NCI-H510A treated with DMSO at 0.1 percent for 48 hours (cell line): ENCODE measurements at regions not wholly inside any gene's neighbourhood (a gene's known extent, or its start where the extent isn't known, plus 50 kb on each side); places are given as distances from the start of the nearest gene placed in this dataset.
A peak's percentile ranks its signal among the peaks of the same experiment; 100 is the strongest.

Source experiments
- DNase-seq: peaks from one replicate; lab custom pipeline; 2025; lab: John Stamatoyannopoulos, UW

GRCh38 chr3:19717736-19718135, 216.3 kb downstream of the EFHB start:
- DNase-seq, result no peak

GRCh38 chr3:19711160-19711782, 222.7 kb downstream of the EFHB start:
- DNase-seq, result no peak

- DNase-seq, result no peak
Observed at GRCh38 chr3:19702416-19703078, 231.5 kb downstream of the EFHB start.

GRCh38 chr3:19688767-19689166, 245.2 kb downstream of the EFHB start:
- DNase-seq, result no peak

GRCh38 chr3:19668163-19668562, 265.9 kb downstream of the EFHB start:
- DNase-seq, result no peak

- DNase-seq, result no peak
Observed at GRCh38 chr3:19662486-19662885, 271.5 kb downstream of the EFHB start.

GRCh38 chr3:19652336-19652735, 281.7 kb downstream of the EFHB start:
- no peak for DNase-seq

GRCh38 chr3:19645093-19645492, 288.9 kb downstream of the EFHB start:
- DNase-seq, result no peak

GRCh38 chr3:19644405-19644804, 289.6 kb downstream of the EFHB start:
- DNase-seq, result peak; percentile 3

- no peak for DNase-seq
Observed at GRCh38 chr3:19641408-19641807, 292.6 kb downstream of the EFHB start.

GRCh38 chr3:19632099-19633074, 301.6 kb downstream of the EFHB start:
- DNase-seq, result no peak

GRCh38 chr3:19598870-19599269, 335.1 kb downstream of the EFHB start:
- DNase-seq, result no peak

- no peak for DNase-seq
Observed at GRCh38 chr3:19596408-19596807, 337.6 kb downstream of the EFHB start.

GRCh38 chr3:19595884-19596283, 338.1 kb downstream of the EFHB start:
- DNase-seq, result no peak
